Lower lobe of right lung (tissue), 2 donors: ENCODE measurements at regions not wholly inside any gene's neighbourhood (a gene's known extent, or its start where the extent isn't known, plus 50 kb on each side); places are given as distances from the start of the nearest gene placed in this dataset.

Experiments
- ATAC-seq, 2 donors: fragments of 200-7000 bp; cut with Tn5 transposase; one replicate each; pipeline ENCODE4 v1.9.1; 2020 to 2022; ENCODE audit warnings: mild to moderate bottlenecking in 2 of 2, moderate library complexity in 2 of 2
- DNase-seq: peaks from one replicate; pipeline ENCODE4 v3.0.0-alpha.2; 2020
- H3K27ac ChIP-seq: fragments of 200-600 bp; one replicate; pipeline ENCODE4 v1.8.0; 2022
- H3K27me3 ChIP-seq: fragments of 200-600 bp; one replicate; pipeline ENCODE4 v1.8.0; 2022; ENCODE audit warnings: low read depth
- H3K36me3 ChIP-seq: fragments of 200-600 bp; one replicate; pipeline ENCODE4 v1.8.0; 2022; ENCODE audit warnings: mild to moderate bottlenecking
- H3K4me1 ChIP-seq: fragments of 200-600 bp; one replicate; pipeline ENCODE4 v1.8.0; 2022
- H3K4me3 ChIP-seq: fragments of 200-600 bp; one replicate; pipeline ENCODE4 v1.8.0; 2022; ENCODE audit warnings: mild to moderate bottlenecking
- H3K9me3 ChIP-seq: fragments of 200-600 bp; one replicate; pipeline ENCODE4 v1.8.0; 2022
- CTCF ChIP-seq: fragments of 200-600 bp; IDR thresholded peaks from one replicate; pipeline ENCODE4 v1.8.0; 2022; ENCODE audit warnings: antibody characterized with exemption, mild to moderate bottlenecking
- intact Hi-C: fragments of 100-400 bp; cut with DNase I; formaldehyde crosslinking; loops from one replicate; pipeline ENCODE4 v1.11.0; 2022
- donor health status: DM: no; HTN: yes; CAD: no; lungs with severe emphysema.

DNA sequence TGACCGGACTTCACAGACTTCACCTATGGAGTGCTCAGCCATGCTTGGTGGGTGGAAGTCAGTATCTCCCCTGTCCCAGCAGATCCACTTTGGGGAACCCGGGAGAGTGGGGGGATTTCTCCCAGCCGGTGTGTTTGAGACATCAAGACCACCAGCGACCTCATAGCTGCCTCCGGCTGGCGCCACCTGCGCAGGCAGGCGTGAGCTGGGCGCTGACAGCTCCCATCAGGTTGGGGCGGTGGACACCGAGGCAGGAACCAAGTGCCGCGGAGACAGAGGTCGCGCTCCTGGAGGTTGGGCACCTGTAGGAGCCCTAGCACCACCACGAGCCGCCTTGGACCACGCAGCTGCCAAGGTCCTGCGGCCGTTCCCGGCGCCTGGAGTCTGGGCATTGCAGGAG, 124.0 kb upstream of the LARP1 start:
- Histone ChIP-seq H3K4me3 (no peak overlapping the region), H3K27ac (no peak overlapping the region), H3K36me3 (no peaks in the 10 kb centered on the region), H3K4me1 (no peaks in the 10 kb centered on the region), H3K27me3 (no peaks in the 10 kb centered on the region), H3K9me3 (no peaks in the 10 kb centered on the region)
- intact Hi-C loops, result no loop called here
- TF ChIP-seq CTCF, result no peak
- DNase-seq (no peak), ATAC-seq (no peak)

DNA sequence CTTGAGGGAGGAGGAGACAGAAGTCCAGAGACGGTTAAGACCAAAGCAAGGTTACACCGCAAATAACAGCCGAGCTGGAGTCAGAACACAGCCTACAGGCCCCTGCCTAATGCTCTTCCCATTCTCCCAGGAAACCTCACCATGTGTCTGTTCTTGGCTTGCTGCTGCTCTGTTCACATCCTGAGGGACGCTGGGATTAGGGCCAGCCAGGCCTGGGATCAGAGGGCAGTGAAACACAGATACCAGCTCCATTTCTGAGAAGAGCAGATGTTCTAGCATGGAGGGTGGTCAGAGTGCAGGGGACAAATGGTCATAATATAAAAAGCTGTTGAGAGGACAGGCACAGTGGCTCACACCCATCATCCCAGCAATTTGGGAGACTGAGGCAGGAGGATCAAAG, 124.8 kb upstream of the LARP1 start:
- intact Hi-C loops, result no loop called here
- H3K27ac ChIP-seq, result no peak overlapping the region
- H3K27me3 ChIP-seq, result no peaks in the 10 kb centered on the region
- DNase-seq, result no peak
- no peaks in the 10 kb centered on the region for H3K9me3 ChIP-seq
- TF ChIP-seq CTCF, result no peak
- no peak for ATAC-seq
- H3K36me3 ChIP-seq, result no peaks in the 10 kb centered on the region
- no peaks in the 10 kb centered on the region for H3K4me1 ChIP-seq
- H3K4me3 ChIP-seq, result no peak overlapping the region

DNA sequence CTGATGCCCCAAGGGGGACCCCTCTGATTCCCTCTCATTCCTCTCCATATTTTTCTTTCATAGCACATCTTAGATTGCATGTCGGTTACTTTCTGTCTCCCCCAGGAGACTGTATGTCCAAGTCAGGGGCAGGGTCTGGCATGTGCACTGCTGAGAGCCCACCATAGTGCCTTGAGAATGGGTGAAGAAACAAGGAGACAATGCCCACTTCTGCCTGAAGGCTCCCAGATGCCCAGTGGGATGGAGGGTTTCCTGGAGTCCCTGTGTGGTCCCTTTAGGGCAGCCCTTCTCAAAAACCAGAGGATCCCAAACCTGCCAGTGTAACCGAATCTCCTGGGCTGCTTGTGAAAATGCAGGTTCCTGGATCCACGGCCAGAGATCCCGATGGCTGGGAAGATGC, 126.5 kb upstream of the LARP1 start:
- no peak overlapping the region for H3K4me3 ChIP-seq
- no peak for ATAC-seq
- intact Hi-C loops, result no loop called here
- peak overlapping the region; percentile 1 for H3K27ac ChIP-seq
- no peaks in the 10 kb centered on the region for H3K27me3 ChIP-seq
- no peak for TF ChIP-seq CTCF
- DNase-seq, result no peak
- H3K4me1 ChIP-seq, result no peaks in the 10 kb centered on the region
- H3K9me3 ChIP-seq, result no peaks in the 10 kb centered on the region
- no peaks in the 10 kb centered on the region for H3K36me3 ChIP-seq

DNA sequence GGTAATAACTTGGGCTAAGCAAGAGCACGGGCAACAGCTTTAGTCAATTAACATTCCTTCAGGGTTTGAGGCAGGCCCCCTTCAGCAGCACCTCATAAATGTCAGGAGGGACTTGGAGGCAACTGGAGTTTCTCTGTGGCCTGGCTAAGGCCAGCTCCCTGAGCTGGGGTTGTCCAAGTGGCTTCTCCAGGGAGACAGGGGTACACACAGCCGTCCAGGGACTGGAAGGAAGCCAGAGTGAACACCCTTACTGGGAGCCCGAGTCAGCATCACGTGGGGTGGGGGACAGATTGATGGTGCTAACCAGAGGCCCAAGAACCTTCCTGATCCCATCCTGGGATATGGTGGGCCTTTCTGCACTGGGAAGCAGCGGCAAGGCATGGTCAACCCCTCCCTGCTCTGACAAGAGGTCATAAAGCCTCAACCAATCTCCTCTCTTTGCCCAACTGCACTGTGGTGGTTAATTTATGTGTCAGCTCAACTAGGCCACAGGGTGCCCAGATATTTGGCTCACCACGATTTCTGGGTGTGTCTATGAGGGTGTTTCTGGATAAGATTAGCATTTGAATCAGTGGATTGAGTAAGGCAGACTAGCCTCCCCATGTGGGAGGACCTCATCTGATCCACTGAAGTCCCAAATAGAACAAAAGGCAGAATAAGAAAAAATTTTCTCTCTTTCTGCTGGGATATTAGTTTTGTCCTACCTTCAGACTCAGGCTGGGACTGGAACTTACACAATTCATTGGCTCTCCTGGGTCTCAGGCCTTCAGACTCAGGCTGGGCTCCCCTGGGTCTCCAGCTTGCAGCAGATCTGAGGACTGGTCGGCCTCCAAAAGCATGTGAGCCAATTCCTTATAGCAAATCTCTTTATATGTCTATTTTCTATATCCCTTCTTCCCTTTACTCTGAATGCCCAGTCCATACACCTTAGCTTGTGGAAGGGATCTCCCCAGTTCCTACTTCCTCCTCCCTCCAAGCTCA, 127.2 kb upstream of the LARP1 start:
- H3K9me3 ChIP-seq, result no peaks in the 10 kb centered on the region
- no peaks in the 10 kb centered on the region for H3K27me3 ChIP-seq
- ATAC-seq (peak; percentile 60 to 81), DNase-seq (no peak)
- TF ChIP-seq CTCF, result no peak
- intact Hi-C loops, result no loop called here
- no peak overlapping the region for H3K4me3 ChIP-seq
- peak overlapping the region; percentile 41 for H3K27ac ChIP-seq
- H3K4me1 ChIP-seq, result no peaks in the 10 kb centered on the region
- H3K36me3 ChIP-seq, result no peaks in the 10 kb centered on the region

DNA sequence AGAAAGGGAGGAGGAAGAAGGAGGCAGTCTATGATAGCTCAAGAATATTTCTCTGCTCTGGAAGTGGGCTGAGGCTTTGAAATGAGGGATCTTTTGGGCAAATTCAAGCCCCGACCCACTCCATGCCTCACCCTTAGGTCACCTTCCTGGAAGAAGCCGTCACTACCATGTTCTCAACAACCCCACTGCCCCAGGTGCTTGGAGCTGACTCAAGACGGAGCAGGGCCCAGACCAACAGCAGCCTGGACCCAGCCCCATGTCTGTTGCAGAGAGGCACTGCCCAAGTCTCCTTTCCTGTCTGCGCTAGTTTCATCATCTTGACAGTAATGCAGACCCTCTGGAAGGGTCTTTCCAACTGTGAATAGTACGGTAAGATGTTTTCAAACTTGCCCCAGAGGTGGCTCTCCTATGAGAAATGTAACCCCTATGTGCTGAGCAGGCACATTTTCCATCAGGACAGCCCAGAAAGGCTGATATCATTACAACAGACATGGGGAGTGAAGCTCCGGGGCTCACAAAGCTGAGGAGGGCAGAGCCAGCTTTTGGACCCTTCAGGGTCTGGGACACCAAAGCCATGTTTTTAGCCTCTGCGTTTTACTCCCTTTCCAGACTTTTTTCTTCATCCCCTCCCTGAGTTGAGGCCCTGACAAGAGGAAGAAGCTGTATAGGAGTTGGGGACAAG, 128.2 kb upstream of the LARP1 start:
- H3K9me3 ChIP-seq, result no peaks in the 10 kb centered on the region
- ATAC-seq, result peak in 1 of 2 donors; percentile 22
- no peaks in the 10 kb centered on the region for H3K36me3 ChIP-seq
- H3K4me1 ChIP-seq, result no peaks in the 10 kb centered on the region
- peak overlapping the region; percentile 41 for H3K27ac ChIP-seq
- no peak for TF ChIP-seq CTCF
- DNase-seq, result no peak
- no peak overlapping the region for H3K4me3 ChIP-seq
- H3K27me3 ChIP-seq, result no peaks in the 10 kb centered on the region
- intact Hi-C loops, result no loop called here
